K562 (cell line): ENCODE measurements at regions not wholly inside any gene's neighbourhood (a gene's known extent, or its start where the extent isn't known, plus 50 kb on each side); places are given as distances from the start of the nearest gene placed in this dataset.

Source experiments
- TF ChIP-seq, protein P1 (sequence below): sonication (generic); formaldehyde crosslinking; IDR thresholded peaks from 2 replicates; pipeline ENCODE4 v1.8.0; 2022; ENCODE audit warnings: mild to moderate bottlenecking, missing genetic modification reagents
- TF ChIP-seq, protein P2 (sequence below): fragments of 200-600 bp; sonication (generic); IDR thresholded peaks from one replicate; pipeline ENCODE4 v1.6.1; 2012; ENCODE audit warnings: mild to moderate bottlenecking, low read depth, low read length, inconsistent platforms

DNA sequence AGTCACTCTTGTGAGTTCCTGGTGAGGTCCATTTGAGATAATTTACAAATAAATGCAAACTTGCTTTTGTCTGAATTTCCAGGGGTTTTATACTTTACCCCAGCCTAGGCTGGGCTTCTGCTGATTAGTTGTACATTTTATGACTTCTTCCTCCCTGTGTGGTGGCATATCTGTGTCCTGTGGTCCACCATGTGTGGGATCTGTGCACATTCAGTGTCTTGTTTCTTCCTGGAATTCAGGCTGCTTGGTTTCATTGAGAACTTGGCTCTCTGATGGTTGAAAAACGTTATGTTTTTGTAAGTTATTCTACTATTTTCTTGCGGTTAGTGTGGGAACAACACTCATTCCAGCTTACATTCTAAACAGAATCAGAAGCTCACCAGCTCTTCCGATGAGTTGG lies 523.4 kb upstream of the PFKP start (continued):
- TF ChIP-seq, protein P1, sequence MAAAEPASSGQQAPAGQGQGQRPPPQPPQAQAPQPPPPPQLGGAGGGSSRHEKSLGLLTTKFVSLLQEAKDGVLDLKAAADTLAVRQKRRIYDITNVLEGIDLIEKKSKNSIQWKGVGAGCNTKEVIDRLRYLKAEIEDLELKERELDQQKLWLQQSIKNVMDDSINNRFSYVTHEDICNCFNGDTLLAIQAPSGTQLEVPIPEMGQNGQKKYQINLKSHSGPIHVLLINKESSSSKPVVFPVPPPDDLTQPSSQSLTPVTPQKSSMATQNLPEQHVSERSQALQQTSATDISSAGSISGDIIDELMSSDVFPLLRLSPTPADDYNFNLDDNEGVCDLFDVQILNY (CRISPR knock-in tag) = no peak
- TF ChIP-seq, protein P2, sequence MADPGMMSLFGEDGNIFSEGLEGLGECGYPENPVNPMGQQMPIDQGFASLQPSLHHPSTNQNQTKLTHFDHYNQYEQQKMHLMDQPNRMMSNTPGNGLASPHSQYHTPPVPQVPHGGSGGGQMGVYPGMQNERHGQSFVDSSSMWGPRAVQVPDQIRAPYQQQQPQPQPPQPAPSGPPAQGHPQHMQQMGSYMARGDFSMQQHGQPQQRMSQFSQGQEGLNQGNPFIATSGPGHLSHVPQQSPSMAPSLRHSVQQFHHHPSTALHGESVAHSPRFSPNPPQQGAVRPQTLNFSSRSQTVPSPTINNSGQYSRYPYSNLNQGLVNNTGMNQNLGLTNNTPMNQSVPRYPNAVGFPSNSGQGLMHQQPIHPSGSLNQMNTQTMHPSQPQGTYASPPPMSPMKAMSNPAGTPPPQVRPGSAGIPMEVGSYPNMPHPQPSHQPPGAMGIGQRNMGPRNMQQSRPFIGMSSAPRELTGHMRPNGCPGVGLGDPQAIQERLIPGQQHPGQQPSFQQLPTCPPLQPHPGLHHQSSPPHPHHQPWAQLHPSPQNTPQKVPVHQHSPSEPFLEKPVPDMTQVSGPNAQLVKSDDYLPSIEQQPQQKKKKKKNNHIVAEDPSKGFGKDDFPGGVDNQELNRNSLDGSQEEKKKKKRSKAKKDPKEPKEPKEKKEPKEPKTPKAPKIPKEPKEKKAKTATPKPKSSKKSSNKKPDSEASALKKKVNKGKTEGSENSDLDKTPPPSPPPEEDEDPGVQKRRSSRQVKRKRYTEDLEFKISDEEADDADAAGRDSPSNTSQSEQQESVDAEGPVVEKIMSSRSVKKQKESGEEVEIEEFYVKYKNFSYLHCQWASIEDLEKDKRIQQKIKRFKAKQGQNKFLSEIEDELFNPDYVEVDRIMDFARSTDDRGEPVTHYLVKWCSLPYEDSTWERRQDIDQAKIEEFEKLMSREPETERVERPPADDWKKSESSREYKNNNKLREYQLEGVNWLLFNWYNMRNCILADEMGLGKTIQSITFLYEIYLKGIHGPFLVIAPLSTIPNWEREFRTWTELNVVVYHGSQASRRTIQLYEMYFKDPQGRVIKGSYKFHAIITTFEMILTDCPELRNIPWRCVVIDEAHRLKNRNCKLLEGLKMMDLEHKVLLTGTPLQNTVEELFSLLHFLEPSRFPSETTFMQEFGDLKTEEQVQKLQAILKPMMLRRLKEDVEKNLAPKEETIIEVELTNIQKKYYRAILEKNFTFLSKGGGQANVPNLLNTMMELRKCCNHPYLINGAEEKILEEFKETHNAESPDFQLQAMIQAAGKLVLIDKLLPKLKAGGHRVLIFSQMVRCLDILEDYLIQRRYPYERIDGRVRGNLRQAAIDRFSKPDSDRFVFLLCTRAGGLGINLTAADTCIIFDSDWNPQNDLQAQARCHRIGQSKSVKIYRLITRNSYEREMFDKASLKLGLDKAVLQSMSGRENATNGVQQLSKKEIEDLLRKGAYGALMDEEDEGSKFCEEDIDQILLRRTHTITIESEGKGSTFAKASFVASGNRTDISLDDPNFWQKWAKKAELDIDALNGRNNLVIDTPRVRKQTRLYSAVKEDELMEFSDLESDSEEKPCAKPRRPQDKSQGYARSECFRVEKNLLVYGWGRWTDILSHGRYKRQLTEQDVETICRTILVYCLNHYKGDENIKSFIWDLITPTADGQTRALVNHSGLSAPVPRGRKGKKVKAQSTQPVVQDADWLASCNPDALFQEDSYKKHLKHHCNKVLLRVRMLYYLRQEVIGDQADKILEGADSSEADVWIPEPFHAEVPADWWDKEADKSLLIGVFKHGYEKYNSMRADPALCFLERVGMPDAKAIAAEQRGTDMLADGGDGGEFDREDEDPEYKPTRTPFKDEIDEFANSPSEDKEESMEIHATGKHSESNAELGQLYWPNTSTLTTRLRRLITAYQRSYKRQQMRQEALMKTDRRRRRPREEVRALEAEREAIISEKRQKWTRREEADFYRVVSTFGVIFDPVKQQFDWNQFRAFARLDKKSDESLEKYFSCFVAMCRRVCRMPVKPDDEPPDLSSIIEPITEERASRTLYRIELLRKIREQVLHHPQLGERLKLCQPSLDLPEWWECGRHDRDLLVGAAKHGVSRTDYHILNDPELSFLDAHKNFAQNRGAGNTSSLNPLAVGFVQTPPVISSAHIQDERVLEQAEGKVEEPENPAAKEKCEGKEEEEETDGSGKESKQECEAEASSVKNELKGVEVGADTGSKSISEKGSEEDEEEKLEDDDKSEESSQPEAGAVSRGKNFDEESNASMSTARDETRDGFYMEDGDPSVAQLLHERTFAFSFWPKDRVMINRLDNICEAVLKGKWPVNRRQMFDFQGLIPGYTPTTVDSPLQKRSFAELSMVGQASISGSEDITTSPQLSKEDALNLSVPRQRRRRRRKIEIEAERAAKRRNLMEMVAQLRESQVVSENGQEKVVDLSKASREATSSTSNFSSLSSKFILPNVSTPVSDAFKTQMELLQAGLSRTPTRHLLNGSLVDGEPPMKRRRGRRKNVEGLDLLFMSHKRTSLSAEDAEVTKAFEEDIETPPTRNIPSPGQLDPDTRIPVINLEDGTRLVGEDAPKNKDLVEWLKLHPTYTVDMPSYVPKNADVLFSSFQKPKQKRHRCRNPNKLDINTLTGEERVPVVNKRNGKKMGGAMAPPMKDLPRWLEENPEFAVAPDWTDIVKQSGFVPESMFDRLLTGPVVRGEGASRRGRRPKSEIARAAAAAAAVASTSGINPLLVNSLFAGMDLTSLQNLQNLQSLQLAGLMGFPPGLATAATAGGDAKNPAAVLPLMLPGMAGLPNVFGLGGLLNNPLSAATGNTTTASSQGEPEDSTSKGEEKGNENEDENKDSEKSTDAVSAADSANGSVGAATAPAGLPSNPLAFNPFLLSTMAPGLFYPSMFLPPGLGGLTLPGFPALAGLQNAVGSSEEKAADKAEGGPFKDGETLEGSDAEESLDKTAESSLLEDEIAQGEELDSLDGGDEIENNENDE = no peak
